Muscle of back (tissue), 3 donors: ENCODE measurements at regions not wholly inside any gene's neighbourhood (a gene's known extent, or its start where the extent isn't known, plus 50 kb on each side); places are given as distances from the start of the nearest gene placed in this dataset.

Source experiments
- DNase-seq, 3 donors: peaks; one replicate each; pipeline versions ENCODE4 v3.0.0 to v3.0.0-alpha.2; 2013

DNA sequence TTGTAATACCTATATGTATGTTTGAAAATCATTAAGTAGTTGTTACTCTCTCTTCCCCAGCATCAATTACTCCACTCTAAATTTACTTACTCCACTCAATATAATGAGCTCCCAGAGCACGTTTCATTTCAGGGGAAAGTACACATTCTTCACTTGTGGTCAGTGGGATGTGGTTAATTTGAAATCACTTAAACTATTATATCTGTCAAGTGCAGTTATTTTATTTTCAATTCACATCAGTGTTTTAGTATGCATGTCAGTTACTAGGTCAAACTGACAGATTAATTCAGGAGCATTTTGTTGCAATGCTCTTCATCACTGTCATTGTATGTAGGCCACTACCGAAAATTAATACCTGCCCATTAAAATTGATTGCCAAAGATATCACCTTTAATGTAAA is 376.1 kb downstream of the ZIC4 start:
- no peak for DNase-seq

DNA sequence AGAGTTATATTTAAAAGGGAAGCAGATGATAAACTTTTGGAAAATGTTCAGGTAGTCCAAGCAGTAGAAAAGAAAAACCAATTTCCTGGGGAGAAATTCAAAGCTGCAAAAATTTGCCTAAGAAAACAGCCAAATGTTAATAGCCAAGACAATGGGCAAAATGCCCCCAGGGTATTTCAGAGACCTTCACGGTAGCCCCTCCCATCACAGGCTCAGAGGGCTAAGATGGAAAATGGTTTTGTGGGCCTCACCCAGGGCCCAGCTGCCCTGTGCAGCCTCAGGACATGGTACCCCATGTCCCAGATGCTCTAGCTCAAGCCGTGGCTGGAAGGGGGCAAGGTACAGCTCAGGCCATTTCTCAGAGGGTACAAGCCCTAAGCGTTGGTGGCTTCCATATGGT is 391.0 kb downstream of the ZIC4 start:
- DNase-seq = no peak

DNA sequence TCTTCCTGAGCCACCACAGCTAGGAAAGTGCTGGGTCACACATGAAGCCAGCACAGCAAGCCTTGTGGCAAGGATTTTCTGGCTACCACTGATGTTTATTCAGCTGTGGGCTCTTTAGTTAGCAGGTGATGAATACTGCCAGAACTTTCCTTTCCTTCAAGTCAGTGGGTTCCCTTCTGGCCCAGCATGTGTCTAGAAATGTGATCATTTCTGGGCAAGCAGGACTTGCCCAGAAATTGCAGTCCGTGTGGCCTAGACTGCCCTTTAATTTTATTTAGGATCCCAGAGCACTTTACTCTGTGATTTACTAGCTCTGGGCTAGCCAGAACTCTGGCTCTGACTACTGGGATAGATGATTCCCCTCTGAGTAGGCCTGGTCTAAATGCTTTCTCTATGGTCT is 397.5 kb downstream of the ZIC4 start:
- peak in 1 of 3 donors; percentile 2 for DNase-seq

DNA sequence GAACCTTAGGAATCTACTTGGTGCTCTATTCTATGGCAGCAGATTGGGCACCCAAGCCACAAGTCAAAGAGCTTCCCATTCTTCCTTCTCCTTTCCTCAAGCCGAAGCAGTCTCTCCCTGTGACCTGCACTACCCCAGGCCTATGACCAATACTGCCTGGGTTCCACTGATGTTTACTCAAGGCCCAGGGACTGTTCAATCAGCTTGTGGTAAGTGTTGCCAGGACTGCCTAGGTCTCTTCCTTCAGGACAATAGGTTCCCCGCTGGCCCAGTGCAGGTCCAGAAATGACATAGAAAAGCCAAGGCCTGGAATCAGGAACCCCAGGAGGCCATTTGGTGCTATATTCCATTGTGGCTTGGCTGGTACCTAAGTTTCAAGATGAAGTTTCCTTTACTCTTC is 397.9 kb downstream of the ZIC4 start:
- no peak for DNase-seq

DNA sequence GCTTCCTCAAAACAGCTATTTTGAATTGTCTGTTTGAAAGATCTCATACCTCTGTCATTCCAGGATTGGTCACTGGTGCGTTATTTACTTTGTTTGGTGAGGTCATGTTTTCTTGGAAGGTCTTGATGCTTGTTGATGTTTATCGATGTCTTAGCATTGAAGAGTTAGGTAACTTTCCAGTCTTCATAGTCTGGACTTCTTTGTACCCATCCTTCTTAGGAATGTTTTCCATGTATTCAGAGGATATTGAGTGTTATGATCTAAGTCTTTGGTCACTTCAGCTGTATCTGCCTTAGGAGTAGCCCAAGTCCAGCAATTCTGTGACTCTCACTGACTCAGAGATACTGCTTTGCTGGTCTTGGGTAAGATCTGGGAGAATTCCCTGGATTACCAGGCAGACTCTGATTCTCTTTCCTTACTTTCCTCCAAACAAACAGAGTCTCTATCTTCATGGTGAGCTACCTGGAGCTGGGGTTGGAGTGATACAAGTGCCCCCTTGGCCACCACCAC is 398.6 kb downstream of the ZIC4 start:
- no peak for DNase-seq

DNA sequence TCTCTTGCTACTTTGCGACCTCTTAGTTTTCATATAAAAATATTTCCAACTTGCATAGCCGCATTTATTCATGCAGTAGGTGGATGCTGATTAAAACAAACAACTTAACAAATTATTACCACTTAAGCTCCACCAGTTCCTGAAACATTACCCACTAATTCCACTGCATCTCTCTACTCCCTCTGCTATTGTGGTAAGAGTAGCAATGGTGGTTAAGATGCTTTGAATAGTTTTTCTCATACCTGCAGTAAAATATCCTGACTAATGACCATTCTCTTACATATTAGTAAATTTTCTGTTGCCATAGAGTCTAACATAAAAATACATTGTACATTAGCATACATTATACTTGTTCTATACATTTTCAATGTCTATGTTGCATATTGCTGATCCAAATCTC is 397.6 kb upstream of the PLSCR5 start:
- peak in 1 of 3 donors; percentile 5 for DNase-seq

DNA sequence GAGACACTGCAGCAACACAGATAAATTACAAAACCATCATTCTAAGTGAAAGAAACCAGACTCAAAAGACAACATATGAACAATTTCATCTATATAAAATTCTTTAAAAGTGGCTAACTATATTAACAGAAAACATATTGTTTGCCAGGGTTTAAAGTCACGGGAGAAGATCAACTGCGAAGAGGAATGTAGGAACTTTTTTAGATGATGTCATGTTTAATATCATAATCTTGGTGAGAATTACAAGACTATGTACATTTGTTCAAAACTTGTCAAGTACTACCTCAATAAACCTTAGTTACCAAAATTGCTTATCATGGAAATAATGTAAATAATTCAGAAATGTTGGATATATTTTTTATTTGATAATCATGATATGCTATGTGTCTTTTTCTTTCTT is 395.1 kb upstream of the PLSCR5 start:
- no peak for DNase-seq

DNA sequence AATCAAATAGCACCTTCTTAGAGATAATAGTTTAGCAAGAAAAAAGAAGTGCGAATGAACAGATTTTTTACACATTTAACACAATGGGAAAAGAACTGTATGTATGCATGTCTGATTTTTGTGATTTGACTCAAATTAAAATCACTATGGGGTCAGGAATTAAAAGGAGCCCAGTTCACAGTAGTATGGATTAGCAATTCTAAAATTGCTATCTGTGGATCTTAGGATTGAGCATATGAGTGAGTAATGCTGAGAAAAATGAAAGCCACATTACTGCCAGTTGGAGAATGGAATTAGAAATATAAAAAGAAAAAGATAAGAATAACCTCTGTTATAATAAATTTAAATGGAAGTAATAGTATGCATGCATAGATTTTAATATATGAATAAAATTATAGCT is 386.8 kb upstream of the PLSCR5 start:
- no peak for DNase-seq

DNA sequence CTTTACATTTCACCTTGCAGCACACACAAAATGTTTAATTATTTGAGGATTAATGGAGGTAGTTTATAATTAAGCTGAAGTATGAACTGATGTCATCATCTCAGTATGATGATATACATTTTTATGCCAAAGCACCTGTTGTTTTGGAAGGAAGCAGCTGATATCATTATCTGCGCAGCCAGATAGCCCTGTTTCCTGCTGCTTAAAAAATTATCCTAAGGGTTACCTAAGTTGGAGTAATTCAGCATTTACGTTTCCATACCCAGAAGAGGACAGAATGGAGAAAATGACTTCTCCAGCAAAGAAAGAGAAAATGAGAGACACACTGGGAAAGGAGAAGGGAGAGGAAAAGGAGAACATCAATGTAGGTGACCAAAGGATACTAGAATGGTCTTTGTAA is 370.3 kb upstream of the PLSCR5 start:
- DNase-seq = peak in 1 of 3 donors; percentile 2

DNA sequence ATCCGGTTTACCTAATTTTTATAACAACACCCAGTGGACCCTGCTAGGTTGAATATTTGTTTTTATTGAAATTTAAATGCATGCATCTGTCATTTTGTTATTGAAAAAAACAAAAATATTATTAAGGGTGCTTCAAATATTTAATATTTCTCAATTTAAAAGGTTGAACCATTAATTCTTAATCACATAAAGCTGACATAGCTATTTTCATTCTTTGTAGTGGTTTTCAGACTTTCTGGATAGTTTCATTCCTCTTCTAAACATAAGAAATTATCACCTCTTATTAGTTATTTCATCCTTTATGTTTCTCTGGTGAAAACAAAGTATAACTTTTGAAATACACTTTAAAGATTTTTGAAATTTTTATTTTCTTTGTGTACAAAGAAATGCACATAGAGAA is 369.9 kb upstream of the PLSCR5 start:
- DNase-seq = no peak

DNA sequence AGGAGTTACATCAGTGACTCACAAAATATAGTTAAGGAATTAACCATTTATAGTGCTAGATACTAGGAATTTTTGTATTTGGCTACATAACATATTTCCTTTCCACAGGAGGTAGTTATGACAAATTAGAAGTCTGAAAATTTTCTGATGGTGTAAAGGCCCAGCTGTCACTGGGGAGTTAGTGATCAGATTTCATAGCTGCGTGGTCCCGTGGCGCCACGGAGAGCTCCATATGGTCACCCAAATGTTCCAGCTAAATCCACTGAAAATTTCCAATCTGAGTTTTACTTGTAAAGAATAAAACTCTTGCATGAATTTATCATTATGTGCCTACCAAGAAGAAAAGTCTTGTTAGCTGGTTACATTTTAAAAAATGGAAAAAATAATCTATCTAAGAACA is 368.9 kb upstream of the PLSCR5 start:
- peak in 1 of 3 donors; percentile 1 for DNase-seq

DNA sequence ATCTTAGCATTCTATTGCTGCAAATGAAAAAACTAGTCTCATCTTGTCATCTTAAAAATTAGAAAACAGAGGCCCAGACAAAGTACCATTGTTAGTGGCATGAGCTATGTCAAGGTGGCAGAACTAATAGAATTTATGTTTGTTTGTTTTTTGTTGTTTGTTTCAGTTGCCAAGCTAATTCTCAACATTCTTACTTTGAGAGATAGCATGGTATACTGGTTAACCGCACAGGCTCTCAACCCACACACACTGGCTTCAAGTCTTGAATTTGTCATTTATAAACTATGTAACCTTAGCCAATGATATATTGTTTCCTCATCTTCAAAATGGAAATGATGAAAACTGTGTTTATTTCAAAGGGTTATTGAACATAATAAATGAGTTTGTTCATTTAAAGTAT is 367.6 kb upstream of the PLSCR5 start:
- DNase-seq = no peak

DNA sequence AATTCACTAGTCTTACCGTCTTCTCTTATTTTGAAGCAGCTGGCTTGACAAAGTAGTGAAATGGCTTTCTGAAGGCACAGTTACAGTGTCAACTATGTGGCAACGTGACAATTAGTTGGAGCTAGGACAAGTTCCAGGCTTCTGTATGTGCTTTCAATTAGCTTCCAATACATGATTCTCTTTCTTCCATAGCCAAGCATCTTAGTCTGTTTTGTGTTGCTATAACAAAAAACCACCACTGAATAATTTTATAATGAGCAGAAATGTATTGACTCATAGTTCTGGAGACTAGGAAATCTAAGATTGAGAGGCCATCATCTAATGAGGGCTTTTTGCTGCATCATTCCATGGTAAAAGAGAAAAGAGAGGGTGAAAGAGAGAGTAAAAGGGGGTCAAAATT is 365.1 kb upstream of the PLSCR5 start:
- peak in 1 of 3 donors; percentile 41 for DNase-seq

DNA sequence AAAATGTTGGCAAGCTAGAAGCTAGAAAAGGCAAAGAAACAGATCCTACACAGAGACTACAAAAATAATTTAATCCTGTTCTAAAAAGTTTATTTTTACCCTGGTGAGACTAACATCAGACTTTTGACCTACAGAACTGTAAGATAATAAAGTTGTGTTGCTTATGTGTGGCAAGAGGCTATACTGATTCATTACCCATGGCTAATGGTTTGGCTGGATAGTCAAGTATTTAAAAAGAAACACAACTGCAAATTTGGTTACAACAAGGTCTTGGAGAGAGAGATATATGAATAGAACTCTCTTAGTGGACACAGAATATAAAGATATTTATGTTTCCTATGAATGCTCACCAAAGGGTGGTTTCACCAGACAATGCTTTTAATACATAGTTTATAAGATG is 364.2 kb upstream of the PLSCR5 start:
- no peak for DNase-seq

DNA sequence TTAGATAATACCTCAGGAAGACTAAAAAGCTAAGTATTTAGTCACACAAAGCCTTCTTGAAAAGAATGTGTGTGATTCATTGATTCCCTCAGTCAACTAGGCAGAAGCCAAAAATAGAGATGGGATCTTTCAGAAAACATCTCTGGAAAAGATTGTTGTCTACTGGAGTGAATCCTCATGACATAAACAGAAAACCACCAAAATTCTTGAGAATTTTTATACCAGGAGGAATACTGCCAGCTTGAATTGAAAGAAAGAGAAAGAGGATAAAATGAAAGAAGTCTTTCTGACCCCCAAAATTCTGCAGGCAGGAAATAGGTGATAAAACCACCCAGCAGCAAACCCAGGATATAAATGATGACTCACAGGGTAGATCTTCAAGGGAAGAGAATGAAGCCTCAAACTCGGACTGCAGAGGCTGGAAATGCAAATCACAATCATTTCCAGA is 363.1 kb upstream of the PLSCR5 start:
- peak in 1 of 3 donors; percentile 90 for DNase-seq

DNA sequence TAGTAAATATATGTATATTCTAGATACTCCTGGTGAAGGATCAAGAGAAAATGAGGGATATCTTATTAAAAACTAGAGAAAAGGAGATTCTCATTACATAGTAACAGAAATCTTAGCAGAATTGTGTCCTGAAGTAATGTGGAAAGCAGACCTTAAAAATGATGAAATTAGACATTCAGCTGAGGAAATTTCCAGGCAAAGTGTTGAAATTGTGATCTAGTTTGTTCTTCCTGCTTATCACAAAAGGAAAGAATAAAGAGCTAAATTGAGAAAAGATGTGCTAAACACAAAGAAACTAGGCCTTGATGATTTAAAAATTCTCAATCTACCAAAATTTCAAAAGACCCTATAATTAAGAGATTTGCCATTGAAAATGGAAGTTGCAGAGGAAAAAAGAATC is 362.6 kb upstream of the PLSCR5 start:
- DNase-seq = no peak

DNA sequence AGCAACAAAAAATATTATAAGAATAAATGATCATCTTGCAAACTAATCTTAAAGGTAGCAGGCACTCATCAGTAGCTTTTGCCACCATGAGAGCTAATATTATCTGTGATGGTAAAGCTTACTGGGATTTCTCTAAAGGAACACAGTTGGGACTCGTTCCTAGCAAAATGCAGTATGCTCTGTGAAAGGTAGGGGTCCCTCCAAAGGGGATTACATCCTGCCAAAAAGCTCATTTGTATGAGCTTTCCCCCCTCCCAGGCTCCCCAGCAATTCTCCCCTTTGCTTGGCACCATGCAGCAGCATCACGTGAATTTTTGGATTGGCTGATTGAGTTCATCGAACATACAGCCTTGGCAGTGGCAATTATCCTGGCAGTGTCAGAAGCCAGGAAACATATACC is 361.0 kb upstream of the PLSCR5 start:
- DNase-seq = no peak

DNA sequence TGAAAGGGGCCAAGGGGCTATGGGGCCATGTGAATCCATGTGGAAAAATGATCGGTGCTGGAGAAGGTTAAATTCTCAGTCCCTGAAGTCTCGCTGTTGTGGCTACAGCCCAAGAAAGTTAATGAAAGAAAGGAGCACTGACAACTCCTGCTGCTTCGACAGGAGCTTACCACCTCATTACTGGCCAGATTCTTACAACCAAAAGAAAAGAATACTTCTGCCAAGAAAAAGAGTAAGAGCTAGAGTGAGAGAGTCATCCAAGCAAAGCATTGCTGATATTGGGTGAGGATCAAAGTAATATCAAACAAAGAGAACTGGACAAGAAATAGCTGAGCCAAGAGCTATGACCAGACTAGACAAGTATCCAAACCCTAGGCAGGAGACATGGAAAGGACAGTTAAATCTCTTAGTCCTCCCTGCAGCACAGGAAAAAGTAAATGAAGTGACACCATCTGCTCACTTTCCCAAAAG is 348.4 kb upstream of the PLSCR5 start:
- DNase-seq = peak in 2 of 3 donors; percentile 35 to 61

DNA sequence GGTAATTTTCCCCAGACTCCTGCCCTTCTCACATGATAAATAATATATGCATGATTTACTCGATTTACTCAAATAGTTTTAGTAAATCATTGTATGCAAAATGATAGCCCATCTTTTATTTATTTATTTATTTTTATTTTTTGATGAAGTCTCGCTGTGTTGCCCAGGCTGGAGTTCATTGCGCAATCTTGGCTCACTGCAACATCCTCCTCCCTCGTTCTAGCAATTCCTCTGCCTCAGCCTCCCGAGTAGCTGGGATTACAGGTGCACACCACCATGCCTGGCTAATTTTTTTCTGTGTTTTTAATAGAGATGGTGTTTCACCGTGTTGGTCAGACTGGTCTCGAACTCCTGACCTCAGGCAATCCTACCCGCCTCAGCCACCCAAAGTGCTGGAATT is 343.8 kb upstream of the PLSCR5 start:
- no peak for DNase-seq

DNA sequence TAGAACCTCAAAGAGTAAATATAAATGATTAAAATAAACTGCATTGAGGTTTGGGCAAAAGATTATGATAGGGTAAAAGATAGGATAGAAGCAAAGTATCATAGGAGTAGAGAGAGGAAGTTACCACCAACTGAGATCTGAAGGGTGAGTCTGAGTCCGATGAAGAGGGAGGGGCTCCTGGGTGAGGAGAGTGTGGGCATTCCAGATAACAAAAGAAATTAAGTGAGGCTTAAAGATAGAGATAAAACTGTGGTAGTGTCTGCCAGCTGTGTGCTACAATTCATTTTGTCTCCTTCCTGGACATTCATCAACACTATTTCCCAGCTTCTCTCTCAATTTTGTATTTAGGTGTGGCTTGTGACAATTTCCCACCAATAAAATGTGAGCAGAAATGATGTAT is 343.0 kb upstream of the PLSCR5 start:
- no peak for DNase-seq

DNA sequence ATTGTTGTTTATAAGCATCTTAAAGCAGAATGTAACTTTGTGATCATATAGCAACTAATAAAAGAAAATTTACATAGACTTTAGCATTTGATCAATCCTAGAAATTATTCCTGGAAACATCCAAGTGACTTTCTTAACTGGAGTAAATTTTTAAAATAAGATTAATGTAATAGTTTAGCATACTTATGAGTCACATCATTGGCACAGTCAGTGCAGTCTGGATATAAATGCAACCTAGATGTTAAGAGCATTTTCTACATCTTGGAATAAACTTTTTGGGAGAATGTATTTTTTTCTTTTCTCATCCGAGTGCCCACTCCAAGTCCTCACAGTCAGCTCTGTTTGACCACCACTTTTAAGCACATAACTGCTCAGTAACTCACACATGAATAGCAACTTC is 324.6 kb upstream of the PLSCR5 start:
- peak in 2 of 3 donors; percentile 4 to 5 for DNase-seq

DNA sequence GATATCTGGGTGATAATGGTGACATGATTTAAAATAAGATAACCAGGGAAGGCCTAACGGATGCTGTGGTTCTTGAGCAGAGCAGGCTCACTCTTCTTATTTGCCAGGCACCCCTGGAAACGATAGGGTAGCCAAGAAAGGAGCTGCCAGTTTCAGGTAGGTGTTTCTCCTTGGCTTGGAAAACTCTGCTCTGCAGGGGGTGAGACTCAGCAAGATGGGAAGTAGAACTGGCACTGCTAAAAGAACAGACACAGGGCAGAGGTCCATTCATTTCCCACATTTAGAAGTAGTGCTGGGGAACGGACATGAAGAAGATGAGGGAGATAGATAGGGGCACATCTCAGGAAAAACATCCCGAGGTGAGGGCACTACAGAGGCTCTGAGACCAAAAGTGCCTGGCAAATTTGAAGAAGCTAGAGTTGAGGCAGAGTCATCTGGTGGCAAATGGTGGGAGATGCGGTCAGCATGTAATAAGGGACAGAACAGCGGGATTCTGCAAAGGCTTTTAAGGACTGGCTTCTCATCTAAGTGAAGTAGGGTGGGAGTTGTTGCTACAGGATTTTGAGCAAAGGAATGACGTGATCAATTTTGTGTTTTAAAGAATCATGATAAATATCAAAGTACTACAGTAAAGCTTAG is 323.4 kb upstream of the PLSCR5 start:
- DNase-seq = no peak

DNA sequence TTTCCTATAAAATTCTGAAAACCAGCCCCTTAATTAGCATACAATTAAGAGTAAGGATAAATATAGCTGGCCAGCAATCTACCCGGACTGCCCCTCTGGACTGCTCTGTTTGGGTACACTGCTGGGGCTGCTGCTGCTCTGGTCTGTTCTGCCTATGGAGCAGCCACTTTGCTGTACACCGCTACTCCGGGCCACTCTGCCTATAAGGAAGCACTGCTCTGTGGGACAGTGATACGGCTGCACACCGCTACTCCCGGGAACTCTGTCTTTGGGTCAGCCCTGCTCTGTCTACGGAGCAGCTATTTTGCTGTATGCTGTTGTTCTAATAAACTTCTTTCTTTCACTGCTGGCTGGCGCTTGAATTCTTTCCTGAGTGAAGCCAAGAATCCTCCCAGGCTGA is 316.5 kb upstream of the PLSCR5 start:
- no peak for DNase-seq

DNA sequence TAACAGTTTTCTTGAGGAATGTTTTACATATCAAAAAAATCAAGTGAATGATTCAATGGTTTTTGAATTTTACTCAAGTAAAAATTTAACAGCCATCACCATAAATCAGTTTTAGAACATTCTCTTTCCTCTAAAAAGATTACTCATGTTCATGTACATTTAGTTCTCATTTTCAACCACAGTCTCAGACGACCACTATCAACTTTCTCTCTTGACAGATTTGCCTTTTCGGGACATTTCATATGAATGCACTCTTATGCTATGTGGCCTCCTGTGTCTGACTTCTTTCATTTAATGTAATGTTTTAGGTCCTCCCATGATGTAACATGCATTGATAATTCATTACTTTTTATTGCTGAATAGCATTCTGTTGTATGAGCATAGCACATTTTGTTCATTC is 309.3 kb upstream of the PLSCR5 start:
- no peak for DNase-seq
